GM21786 (cell line): ENCODE measurements at regions not wholly inside any gene's neighbourhood (a gene's known extent, or its start where the extent isn't known, plus 50 kb on each side); places are given as distances from the start of the nearest gene placed in this dataset.

Source experiments
- ATAC-seq: cut with Tn5 transposase; IDR thresholded peaks from one replicate; pipeline ENCODE4 v1.9.1; 2021; ENCODE audit not compliant: unreplicated experiment

GRCh38 chr22:49271831-49272230, 555.8 kb downstream of the BRD1 start:
- no peak for ATAC-seq

GRCh38 chr22:49271369-49271727, 556.3 kb downstream of the BRD1 start:
- ATAC-seq, result no peak

GRCh38 chr22:49270595-49271368, 556.9 kb downstream of the BRD1 start:
- ATAC-seq, result no peak

GRCh38 chr22:49269928-49270327, 557.7 kb downstream of the BRD1 start:
- ATAC-seq, result no peak

DNA sequence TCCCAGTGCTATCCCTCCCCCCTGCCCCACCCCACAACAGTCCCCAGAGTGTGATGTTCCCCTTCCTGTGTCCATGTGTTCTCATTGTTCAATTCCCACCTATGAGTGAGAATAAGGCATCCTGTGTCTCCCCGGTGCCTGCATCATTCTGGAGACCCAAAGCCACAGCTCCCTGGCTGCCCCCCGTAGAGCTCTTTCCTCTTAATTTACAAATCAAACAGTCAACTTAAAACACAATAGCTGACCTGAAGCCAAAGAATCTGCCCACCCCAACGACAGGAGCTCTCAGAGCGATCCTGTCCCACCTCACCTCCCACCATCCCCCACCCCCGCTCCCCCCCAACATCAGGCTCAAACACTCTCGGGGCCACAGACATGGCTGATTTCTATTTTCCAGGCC, 558.3 kb downstream of the BRD1 start:
- ATAC-seq, result no peak

DNA sequence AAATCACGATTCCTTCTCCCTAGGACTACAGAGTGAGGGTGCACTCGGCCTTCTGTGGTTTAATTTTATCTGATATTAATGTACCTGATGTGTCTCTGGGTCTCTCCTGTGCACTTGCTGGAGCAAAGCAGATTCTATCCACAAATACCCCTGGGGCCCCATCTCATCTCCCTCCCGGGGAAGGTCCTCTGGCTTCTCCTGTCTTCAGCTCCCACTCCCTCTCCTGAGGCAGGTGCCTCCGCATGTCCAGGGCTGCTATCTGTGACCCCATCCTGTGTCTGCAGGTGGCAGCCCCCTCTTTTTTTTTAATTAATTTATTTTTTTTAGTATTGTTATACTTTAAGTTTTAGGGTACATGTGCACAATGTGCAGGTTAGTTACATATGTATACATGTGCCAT, 558.7 kb downstream of the BRD1 start:
- no peak for ATAC-seq

DNA sequence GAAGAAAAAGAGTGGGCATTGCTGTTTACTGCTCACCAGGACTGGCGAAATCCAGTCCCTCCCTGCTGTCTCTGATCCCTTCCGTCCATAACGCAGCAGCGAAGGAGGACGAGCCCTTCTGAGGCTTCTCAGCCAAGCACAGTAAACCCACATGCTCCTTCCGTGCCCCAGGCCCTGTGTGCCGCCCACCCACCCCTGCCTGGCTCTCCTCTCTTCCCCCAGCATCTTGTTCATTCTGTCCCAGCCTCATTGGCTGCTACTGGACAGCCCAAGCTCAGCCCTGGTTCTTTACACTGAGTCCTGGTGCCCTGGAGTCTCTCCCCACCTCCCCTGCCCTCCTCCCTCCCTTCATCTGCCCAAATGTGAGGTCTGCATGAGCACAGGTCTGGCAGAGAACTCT, 559.7 kb downstream of the BRD1 start:
- no peak for ATAC-seq

- ATAC-seq, result no peak
These were observed 560.8 kb downstream of the BRD1 start for GRCh38 chr22:49266561-49267519.

DNA sequence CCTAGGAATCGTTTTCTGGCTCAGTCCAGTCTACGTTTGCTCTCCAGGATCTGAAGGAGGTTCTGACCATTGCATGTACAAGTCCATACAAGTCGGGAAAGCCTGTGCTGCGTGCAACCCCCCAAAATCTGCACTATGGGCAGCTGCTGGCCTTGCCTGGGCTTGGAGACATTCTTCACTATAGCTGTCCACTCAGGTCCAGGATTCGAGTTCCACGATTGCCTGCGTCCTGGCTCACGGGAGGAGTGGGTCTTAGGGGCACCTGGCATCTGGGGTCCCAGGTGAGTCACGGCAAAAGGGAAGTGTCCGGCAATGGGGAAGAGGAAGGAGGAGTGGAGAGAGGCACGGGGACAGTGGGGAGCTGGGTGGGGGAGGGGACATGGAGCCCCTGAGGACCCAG, 563.0 kb downstream of the BRD1 start:
- no peak for ATAC-seq

DNA sequence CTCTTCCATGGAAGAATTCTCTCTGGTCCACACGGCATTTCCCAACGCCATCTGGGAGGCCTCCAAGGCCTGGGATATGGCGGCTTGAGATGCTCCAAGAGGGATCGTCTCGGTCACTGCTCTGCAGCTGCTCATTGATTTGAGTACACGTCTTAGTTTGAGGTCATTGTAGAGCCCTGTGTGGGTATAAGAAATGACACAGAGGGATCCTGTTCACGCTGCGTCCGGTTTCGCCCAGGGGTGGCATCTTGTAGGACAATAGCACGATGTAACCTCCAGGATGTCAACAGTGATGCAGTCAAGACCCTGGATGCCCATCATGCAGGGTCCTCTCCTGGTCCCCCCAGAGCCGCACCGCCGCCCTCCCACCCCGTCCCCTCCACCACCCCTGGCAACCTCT, 564.6 kb downstream of the BRD1 start:
- ATAC-seq, result no peak

DNA sequence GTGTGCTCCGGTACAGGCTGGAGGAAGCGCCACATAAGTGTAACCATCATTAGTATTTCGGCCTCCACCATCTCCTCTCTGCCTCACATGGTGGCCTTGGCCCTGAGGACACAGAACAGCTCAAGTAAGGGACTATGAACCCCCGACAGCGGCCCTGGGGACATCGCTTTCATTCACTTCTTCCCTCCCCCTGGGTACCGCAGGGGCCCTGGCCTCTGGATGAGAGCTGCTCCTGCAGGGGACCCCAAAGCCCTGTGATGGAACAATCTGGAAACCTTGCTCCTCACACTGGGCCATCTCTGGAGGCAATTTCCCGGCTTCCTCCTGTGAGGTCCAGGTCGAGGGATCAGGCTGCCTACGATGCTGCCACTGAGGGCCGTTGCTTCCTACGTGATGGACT, 565.5 kb downstream of the BRD1 start:
- ATAC-seq, result no peak

- ATAC-seq, result no peak
These were observed 566.1 kb downstream of the BRD1 start for GRCh38 chr22:49261616-49262015.

DNA sequence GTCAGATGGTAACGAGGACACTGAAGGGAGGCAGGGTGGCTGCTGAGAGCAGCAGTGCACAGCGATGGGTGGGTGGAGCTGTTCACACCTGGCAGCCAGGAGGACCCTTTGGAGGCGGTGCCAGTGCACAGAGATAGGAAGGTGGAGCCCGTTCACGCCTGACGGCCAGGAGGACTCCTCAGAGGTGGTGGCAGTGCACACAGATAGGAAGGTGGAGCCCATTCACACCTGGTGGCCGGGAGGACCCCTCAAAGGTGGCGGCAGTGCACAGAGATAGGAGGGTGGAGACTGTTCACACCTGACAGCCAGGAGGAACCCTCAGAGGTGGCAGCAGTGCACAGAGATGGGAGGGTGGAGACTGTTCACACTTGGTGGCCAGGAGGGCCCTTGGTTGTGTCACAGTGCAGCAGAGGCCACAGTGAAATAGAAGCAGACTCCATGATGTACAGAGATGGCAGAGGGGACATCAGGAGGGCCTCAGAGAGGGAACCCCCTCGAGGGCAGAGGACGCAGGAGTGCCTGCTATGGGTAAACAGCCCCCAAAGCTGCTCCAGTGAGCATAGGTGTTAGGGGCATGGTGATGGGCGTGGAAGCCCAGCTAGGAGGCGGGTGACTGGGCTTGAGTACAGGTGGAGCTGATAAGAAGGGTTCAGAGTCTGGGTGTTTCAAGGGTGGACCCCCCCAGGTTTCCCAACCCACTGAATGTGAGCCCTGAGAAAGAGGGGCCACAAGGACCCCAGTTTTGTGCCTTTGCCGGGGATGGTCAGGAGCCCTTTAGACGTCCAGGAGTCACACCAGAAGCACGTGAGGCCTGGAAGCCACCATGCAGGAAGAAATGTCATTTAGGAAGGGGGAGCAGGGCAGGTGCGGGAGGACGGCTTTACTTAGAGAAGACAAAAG, 566.7 kb downstream of the BRD1 start:
- no peak for ATAC-seq

DNA sequence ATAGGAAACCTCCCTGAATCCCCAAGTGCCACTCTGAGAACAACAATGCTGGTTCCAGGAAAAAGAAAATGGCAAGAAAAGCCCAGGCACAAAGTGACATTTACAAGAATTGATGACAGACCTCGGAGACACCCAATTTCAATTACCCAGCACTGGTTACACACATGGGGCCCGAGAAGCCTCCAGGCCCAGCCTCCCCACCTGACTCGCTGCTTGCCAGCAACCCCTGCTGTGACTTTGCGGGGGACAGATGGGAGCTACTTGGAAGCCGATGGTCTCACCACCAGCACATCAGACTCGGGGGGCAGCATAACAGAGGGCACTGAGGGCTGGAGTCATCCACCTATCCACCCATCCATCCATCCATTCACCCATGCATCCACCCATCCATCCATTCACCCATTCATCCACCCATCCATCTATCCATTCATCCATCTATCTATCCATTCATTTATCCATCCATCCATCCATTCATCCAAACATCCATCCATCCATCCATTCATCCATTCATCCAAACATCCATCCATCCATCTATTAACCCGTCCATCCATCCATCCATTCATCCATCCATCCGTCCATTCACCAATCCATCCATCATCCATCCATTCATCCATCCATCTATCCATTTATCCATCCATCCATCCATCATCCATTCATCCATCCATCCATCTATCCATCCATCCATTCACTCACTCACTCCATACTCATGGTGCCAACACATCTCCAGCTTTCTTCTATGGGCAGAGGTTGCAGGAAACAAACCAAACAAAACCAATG, 567.6 kb downstream of the BRD1 start:
- no peak for ATAC-seq

- ATAC-seq, result no peak
These were observed 569.3 kb downstream of the BRD1 start for GRCh38 chr22:49258107-49259010.

DNA sequence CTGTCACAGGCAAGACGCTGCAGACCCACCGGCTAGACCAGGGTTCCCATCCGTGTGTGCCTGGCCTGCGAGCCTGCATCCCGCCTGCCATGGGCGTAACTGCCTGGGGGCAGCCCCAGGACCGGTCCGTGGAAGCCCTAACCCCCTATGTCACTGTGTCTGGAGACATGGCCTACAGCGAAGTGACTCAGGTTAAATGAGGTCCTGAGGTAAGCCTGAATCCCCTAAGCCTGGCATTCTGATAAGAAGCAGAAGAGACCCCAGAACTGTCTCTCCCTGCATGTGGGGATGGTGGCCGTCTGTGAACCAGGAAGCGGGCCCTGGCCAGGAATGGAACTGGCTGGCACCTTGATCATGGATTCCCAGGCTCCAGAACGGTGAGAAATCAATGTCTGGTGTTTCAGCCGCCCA, 570.1 kb downstream of the BRD1 start:
- no peak for ATAC-seq

DNA sequence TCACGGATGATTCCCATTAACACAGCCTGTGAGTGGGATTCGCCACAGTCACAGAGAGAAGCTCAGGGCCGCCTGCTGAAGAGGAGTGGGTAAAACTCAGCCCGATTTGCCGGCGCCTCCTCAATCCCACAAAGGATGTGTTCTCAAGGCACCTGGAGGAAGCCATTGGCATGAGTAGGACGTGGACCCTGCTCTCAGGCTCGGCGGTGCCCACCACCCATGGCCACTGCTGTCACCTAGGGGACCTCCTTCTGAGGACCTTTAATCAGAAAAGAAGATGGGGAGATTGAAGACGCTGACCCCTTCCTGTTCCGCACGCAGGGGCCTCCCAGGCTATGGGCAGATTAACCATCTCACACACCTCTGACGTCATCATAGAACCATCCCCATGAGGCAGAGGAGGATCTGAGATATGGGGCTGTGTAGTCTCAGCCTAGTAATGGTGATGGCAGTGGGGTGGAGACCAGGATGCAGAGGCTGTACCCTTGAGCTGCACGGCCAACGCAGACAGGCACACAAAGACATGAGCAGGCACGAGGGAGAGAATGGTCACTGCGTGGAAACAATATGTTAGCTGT, 571.8 kb downstream of the BRD1 start:
- ATAC-seq, result no peak

- ATAC-seq, result no peak
These were observed 572.5 kb downstream of the BRD1 start for GRCh38 chr22:49255154-49255553.

DNA sequence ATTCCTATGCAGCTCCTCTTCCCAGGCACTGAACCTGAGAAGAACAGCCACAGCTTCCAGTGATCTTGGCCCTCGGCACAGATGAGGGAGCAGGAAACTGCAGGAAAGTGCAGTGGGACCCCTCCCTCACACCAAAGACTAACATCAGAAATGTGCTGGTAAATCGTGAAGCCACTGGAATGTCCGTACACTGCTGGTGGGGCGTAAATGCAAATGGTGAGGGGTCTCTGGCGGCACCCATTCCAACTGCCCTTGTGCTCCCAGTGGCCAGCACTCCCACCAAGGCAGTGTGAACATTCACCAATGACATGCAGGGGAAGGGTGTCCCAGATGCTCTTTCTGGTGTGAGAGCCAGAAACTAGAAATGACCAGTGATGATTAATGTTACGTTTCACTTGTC, 574.0 kb downstream of the BRD1 start:
- ATAC-seq, result no peak
